ENCODE measurements at regions not wholly inside any gene's neighbourhood (a gene's known extent, or its start where the extent isn't known, plus 50 kb on each side); places are given as distances from the start of the nearest gene placed in this dataset.
A peak's percentile ranks its signal among the peaks of the same experiment; 100 is the strongest.

- no peak for DNase-seq
Observed at GRCh38 chr2:108067820-108068405, 81.6 kb downstream of the SLC5A7 start.

GRCh38 chr2:108069515-108070310, 83.4 kb downstream of the SLC5A7 start:
- no peak for DNase-seq

DNA sequence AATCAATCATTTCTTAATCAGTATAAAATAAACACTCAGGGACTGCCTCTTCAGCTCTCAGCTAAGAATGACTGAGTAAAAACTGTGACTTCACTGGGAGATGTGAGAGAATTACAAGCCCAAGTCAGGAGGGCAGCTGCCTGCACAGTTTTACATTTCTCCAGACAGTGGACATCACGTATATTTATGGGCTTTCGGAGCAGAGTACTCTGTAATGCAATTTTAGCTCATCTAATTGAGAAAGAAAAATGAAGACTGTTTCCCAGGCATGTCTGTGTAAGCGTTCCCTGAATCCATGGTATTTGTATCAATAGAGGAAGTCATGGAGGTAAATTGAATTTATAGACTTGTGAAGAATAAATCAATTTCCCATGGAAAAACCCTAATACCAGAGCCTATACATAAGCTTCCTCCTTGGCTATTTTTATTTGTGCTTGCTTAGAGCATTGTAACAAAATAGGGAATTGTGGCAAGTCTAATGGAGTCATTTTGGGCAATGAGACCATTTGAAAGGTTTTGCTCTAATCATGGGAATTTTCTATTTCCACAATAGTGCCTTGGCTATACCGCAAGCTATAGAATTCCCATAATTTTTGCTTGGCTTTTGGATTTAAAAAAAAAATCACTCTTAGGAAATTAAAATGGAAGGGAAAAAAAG, 87.2 kb downstream of the SLC5A7 start:
- DNase-seq = no peak

DNA sequence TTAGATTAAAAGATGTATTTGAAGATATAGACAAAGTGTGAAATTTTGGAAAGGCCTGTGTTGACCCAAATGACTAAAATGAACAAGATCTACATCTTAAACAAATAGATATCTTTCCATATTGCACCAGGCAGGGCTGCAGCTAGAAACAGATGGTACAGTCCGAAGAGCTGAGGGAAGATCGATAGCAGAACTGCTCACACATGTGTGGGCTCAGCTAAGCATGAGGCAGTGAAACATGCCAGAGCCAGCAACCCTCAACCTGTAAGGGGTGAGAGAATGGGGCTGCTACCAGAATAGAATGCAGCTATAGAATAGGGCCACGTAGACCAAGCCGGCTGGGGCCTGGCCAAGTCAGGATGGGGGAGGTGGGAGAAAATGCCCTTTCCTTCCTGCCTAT, 87.8 kb downstream of the SLC5A7 start:
- no peak for DNase-seq

DNA sequence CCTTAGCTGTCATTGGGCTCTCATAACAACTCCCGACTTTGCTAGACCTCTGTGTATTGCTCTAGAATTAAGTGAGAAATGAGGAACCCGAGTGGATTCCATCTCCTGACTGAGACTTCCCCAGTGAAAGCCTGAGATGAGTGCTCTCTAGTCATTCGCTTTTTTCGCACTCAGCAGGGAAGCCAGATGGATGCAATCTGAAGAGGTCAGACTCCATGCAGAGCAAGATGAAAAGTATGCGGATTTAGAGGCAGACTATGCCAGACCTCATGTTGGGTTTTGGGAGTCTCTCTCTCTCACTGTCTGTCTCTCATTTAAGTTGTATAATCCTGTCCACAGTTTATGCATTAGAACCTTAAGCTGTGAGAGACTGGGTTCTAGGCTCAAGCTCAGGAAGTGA, 88.6 kb downstream of the SLC5A7 start:
- no peak for DNase-seq

GRCh38 chr2:108076527-108076926, 90.2 kb downstream of the SLC5A7 start:
- no peak for DNase-seq

DNA sequence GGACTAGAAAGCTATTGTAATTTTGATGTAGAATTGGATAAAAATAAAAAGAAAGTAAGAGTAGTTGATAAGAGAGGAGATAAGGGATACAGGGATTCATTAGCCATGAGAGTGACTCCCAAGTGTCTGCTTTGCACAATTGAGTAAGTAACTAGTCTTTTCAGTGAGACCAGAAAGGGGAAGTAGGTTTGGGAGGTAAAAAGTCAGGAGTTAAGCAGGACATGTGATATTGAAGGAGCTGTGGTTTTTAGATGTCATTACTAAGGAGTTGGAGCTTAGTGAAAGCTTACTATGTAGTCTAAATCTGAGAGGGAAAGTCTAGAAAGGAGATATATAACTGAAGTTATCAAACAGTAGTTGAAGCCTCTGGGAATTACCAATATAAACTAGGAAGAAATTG, 93.4 kb downstream of the SLC5A7 start:
- DNase-seq = no peak

GRCh38 chr2:108080177-108080576, 93.9 kb downstream of the SLC5A7 start:
- DNase-seq = no peak

DNA sequence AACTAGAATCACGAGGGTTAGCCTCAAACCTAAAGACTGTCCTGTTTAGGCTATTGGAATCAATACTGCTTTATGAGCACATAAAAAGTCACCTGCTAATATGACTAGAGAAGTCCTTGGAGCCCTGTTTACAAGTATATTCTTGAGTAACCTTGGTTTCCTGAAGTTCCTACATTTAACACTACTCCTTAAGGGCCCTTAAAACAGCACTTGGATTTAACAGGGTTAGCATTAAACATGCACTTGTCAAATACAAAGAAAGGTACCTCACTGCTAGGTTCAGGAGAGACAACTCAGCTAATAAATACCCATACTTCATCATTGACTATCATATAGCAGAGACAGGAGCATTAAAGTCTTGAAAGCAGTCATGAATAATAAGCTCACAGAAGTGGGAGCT, 96.7 kb downstream of the SLC5A7 start:
- DNase-seq = no peak

DNA sequence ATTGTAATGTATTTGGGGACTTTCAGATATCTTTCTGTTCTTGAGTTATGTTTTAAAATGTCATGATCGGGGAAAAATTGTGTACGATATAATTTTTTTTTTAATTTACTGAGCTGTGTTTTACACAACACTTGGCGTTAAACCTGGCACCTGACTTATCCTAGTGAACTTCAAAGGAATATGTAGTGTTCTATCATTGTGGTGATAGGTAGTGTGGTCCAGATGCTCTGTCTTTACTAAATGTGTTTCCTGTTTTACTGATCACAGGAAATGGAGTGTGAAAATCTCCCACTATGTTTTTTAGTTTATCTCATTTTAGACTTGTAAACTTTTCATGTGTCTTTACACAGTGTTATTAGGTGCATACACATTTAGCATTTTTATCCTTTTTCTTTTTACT, 98.0 kb downstream of the SLC5A7 start:
- DNase-seq = no peak

DNA sequence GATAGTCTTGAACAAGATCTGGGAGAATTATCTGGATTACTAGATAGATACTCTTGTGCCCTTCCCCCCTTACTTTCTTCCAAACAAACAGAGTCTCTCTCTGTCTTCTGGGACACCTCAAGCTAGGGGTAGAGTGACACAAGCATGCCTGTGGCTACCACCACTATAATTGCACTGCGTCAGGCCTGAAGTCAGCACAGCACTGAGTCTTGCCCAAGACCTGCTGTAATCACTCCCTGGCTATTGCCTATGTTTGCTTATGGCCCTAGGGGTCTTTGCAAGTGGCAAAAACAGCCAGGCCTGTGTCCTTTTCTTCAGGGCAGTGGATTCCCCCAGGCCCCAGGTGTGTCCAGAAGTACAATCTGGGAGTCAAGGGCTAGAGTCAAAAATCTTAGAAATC, 106.6 kb downstream of the SLC5A7 start:
- no peak for DNase-seq

- no peak for DNase-seq
Observed at GRCh38 chr2:108101481-108101880, 115.2 kb downstream of the SLC5A7 start.

DNA sequence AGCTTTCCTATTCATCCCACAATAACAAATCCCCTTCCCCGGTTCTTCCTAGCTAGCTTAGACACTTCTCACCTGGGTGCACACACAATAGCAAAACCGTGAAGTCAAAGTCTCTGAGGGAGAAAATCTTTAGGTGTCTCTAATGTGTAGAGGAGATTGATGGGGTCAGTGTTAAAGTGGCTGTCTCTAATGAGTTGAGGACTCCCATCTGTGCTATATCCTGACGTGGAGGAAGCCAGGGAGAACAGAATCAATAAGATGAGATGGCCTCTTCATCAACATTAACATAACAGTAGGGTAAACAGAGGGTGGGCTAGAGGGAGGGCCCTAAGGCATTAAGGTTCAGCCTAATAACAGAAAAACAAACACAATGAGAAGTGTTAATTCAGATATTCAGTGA, 120.4 kb downstream of the SLC5A7 start:
- DNase-seq = no peak

GRCh38 chr2:108111936-108112335, 125.6 kb downstream of the SLC5A7 start:
- peak; percentile 16 for DNase-seq

DNA sequence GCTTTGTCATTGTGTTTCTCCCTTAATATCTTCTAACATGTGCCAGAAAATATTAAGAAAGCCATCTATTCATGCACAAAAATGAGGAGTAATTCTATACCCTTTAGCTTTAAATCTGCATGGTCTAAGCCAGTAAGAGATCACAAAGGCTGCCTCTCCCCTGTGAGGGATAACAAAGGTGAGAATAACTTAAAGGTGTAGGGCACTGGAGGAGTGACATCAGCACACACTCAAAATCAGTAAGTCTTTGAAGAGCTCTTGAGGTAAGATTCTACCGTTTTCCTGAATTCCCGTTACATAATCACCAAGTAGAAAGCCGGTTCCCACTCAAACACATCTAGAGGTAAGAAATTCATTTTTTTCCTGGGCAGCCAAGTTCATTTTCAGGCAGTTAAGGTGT, 123.9 kb upstream of the SULT1C3 start:
- DNase-seq = no peak

DNA sequence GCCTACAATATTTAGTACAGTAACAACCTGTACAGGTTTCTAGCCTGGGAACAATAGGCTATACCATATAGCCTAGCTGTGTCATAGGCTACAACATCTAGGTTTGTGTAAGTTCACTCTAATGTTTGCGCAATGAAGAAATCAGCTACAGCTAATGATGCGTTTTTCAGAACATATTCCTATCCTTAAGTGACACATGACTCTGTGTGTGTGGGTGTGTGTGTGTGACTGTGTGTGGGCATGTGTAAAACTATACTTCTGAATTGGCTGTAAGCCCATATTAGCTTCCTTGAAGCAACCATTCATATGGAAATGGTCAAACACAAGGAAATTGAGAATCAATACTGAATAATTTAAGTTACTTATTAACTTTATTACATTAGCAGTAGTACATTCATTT, 120.8 kb upstream of the SULT1C3 start:
- no peak for DNase-seq

GRCh38 chr2:108119492-108119891, 120.3 kb upstream of the SULT1C3 start:
- DNase-seq = no peak

DNA sequence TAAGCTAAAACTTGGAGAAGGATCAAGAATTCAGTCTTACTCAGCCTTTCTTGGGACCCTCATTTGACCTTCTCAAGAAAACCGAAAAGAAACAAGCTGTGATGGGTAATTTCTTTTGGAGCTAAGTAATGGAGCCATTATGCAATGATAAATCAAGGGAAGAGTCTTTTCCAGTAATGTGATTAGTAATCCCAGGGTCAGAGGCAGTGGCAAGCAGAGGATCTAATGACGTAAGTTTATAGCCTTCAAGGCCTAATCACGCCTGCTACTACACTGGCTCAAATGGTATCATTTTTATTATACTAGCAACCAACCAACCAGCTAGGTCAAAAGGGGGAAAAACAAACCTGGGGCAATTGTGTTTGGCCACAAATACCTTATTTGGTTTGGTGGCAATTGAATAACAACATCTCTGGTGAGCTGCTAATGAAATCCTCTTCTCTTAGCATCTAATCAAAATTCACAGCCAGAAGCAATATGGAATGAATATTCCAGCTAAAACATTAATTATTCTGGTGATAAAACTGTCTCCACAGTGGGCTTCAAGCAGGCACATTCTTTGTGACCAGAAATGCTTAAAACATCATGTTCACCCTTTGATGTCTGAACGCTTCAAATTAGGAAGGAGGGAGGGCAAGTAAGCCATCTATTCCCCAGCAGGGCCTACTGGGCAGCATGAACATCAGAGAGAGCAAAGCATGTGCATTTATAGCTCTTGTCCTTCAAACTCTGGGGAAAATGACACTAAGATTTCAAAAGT, 114.9 kb upstream of the SULT1C3 start:
- DNase-seq = no peak

GRCh38 chr2:108125581-108125980, 114.2 kb upstream of the SULT1C3 start:
- DNase-seq = no peak

DNA sequence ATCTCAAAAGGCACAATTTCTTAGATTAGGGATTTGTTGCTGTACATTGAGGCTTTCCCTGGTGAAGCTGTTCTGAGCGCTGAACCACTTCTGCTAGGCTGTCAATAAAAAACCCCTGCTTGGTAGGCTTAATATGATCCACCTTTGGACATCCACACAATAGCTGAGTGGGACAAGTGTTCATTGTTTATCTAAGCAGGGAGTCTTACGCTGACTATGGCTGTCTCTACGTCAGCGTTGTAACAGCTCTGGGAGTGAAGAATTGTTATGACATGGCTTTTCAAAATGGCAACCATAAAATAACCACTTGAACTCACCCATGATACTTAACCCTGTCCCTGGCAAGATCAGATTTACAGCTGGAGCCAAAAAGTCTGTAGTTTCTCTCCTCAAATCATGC, 111.5 kb upstream of the SULT1C3 start:
- no peak for DNase-seq

GRCh38 chr2:108129636-108130035, 110.1 kb upstream of the SULT1C3 start:
- DNase-seq = no peak

DNA sequence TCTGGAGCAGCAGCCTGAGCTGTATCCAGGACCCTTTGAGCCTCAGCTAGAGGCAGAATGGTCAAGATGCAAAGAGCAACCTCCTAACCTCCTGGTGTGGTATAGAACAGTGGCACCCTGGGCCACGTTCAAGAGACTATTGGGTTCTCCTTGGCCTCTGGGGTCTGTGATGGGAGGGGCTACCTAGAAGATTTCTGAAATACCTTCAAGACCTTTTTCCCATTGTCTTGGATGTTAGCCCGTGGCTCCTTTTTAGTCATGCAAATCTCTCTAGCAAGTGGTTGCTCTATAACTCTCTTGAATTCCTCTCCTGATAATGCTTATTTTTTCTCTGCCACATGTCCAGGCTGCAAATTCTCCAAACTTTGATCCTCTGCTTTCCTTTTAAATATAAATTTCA, 106.3 kb upstream of the SULT1C3 start:
- no peak for DNase-seq

GRCh38 chr2:108139521-108139920, 100.2 kb upstream of the SULT1C3 start:
- peak; percentile 31 for DNase-seq
